HG03045 (cell line): ENCODE measurements at regions not wholly inside any gene's neighbourhood (a gene's known extent, or its start where the extent isn't known, plus 50 kb on each side); places are given as distances from the start of the nearest gene placed in this dataset.

Experiments
- ATAC-seq: cut with Tn5 transposase; IDR thresholded peaks from one replicate; pipeline ENCODE4 v1.9.1; 2021; ENCODE audit warnings: mild to moderate bottlenecking, moderate library complexity; ENCODE audit not compliant: unreplicated experiment

DNA sequence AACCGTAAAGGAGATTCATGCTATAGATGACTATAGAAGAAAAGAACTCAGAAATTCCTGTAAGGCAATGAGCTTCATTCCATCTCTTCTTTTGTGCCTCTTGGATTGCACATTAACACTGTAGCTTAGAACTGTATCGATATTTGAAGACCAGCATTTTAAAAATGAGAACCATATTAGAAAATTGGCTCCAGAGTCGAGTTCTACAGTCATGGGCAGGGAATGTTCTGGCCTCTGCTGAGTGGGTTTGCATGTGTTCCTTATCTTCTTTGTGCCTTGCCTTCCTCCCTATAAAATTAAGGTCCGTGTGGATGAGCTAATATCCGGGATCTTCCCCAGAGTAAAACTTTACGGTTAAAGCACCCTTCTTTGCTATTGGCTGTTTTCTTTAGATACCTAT, 77.4 kb upstream of the PLCL2 start:
- ATAC-seq: no peak

GRCh38 chr3:16808393-16809107, 76.2 kb upstream of the PLCL2 start:
- ATAC-seq: no peak

DNA sequence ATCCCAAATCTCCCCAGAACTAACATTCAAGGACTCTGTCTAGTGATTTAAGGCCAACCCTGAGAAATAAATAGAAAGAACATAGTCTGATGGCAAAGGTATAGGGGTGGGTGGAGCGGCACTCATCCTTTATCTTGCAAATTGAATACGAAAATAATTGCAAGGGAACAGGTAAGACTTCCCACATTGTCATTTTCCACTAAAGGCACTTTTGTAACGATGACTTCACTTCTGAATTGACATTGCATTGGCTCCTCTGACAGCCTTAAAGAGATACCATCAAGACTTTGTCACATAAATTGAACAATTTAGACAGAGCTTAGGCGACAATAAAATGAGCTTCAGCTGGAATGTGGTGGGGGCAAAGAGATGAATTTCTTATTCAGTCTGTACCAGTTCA, 75.3 kb upstream of the PLCL2 start:
- no peak for ATAC-seq

DNA sequence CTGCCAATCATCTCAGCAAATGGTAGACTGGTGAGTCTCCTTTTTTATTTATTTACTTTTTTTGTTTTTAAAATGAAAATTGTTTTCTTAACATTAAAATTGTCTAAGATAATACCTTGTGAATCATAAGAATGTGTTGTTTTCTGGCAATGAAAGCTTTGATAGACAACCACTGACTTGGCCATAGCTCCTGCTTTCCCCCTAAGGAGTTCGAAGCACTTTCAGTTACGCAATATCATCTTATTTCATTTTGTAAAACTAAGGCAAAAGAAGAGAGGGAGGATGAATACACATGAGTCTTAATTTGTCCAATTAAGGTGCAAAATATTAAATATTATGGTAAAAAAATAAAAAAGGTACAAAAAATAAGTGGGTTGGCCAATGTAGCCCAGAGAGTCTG, 74.8 kb upstream of the PLCL2 start:
- ATAC-seq: no peak

GRCh38 chr3:16810593-16811367, 74.0 kb upstream of the PLCL2 start:
- ATAC-seq: no peak

DNA sequence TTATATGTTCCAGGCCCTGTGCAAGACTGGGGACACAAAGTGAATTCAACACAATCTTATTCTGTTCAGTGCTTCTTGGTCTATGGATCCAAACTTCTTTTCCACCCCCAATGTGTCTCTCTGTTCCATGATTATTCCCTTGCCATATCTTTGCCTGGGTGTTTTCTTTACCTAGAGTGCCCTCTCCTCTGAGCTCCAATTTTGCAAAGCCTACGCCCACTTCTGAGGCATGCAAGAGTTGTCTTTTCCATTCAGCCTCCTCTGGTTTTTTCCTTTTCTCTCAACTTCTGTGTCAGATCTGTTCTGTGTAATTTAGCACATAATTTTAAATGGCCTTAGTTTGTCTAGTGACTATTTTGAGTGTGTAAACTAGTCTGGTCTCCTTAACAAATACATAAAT, 72.8 kb upstream of the PLCL2 start:
- ATAC-seq: no peak

DNA sequence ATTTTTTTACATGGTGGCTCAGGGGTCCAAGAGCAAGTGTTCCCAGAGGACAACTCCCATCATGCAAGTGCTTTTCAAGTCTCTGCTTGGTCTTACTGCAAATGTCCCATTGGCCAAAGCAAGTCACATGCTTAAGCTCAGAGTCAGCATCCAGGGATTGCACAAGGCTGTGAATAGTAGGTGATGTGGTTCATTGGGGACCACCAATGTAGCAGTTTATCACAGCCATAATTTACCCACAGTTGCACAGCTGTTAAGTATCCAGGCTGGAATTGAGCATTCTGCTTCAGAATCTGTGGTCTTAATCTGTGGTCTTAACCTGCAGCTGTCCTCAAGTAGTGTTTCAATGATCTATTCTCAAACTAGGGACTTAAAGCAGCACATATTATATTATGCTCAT, 71.4 kb upstream of the PLCL2 start:
- no peak for ATAC-seq

- ATAC-seq: peak; percentile 68
These were observed 68.5 kb upstream of the PLCL2 start for GRCh38 chr3:16816048-16816780.

GRCh38 chr3:16817197-16817596, 67.6 kb upstream of the PLCL2 start:
- no peak for ATAC-seq

DNA sequence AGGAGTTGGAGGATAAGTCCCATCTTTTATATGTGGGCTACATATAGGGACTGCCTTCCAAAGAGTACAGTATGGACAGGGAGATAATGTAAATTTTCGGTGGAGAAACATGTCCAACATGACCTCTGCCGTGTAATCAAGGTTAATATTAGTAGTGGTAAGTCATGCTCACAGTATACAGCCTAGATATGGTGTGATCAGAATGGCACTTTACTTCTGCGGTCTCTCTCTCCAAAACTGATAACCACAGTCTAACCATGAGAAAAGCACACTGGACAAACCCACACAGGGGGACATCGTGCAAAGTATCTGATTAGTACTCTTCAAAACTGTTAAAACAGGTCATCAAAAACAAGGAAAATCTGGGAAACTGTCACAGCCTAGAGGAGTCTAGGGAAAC, 66.6 kb upstream of the PLCL2 start:
- no peak for ATAC-seq

- no peak for ATAC-seq
These were observed 65.8 kb upstream of the PLCL2 start for GRCh38 chr3:16818945-16819344.

DNA sequence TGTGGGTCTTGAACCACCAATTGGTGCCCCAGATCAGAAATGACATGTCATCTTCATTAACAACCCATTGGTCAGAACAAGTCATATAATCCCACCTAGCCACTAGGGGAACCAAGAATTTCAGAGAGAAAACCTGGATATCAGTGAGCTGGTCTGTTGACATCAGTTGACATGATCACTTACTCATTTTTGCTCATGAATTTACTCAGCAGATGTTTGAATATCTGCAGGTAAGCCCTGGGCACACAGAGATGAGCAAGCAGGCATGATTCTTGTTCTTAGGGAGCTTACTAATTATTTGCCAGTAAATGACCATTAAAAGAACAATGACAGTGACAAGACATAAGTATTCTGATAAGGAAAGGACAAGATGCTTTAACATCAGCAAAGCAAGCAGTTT, 64.3 kb upstream of the PLCL2 start:
- ATAC-seq: no peak

GRCh38 chr3:16821053-16821452, 63.7 kb upstream of the PLCL2 start:
- no peak for ATAC-seq

GRCh38 chr3:16824081-16824696, 60.6 kb upstream of the PLCL2 start:
- peak; percentile 83 for ATAC-seq

DNA sequence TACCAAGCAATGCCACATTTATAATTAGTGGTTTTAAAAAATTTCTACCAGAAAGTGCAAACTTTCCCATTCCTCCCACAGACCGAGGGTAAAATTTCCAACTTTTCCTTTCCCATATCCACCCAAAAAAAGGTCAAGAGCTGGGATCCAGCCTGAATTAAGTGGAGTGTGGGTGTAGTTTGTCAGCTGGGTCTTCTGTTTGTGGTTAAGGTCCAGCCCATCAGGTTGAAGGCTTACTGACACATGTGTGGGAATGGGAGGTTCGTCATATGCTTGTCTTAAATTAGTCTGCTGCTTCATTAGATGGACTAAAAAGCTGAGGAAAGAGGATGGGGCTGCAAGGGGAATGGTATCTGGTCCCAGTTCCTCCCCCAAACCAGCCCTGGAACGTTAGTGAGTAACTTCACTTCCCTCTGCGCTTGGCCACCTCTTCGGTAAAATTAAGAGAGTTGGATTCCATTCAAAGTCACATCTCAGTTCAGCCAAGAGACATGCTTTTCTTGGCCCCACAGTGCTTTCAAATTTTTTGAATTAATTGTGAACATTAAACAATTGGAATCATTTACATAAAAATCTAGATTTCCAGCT, 59.0 kb upstream of the PLCL2 start:
- ATAC-seq: no peak

DNA sequence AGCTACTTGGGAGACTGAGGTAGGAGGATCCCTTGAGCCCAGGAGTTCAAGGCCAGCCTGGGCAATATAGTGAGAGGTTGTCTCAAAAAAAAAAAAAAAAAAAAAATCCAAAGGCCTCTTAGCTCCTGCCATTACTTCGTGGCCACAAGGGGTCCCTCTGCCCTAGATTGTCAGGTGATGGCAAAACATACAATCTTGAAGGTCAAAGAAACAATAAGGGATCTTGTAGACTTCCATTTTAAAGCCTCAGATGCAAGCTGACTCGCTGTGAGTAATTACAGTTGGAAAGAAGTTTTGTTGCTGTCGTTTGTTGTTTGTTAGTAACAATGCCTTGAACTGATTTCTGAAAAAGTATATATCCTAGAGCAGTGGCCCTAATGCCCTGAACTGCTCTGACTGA, 55.9 kb upstream of the PLCL2 start:
- no peak for ATAC-seq

- no peak for ATAC-seq
These were observed 52.9 kb upstream of the PLCL2 start for GRCh38 chr3:16831846-16832245.

DNA sequence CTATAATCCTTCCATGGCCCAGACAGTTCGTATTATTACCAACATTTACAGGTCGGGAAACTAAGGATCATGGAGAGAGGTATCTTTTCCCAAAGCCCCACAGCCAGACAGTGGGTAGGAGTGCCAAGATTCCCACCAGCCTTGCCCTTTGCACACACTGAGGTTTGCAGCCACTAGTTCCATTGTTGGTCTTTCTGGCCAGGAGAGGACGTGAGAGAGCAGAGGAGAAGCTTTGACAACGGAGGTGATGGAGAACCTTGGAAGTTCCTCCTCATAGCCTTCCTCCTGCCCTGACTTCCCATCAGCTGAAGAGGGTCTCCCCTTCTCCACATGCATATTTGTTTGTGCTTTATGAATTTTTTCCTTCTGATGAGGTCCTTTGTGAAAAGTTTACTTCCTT, 50.5 kb upstream of the PLCL2 start:
- no peak for ATAC-seq

DNA sequence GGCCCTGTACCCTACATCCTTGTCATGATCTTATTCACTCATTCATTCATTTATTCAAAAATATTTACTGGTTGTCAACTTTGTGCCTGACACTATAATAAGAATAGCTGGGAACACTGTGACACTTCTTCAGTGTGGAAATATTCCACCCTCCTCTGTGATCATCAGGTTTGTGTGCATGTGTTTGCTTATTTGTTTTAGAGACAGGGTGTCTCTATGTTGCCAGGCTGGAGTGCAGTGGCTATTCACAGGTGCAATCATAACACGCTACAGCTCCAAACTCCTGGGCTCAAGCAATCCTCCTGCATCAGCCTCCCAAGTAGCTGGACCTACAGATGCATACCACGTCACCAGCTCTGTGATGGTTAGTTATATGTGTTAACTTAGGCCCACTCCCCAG, 50.0 kb upstream of the PLCL2 start:
- ATAC-seq: no peak
